Peyer's patch (tissue), 4 donors: ENCODE measurements at regions not wholly inside any gene's neighbourhood (a gene's known extent, or its start where the extent isn't known, plus 50 kb on each side); places are given as distances from the start of the nearest gene placed in this dataset.
"Not testable (repeated sequence)": the region's sequence is repeated elsewhere in the genome, so short reads cannot be mapped to it uniquely, and the experiment has no call there.

Experiments used
- DNase-seq, 3 donors: peaks; one replicate each; pipeline ENCODE4 v3.0.0-alpha.2; 2017 to 2019
- H3K27ac ChIP-seq, 4 donors: fragments of 200-600 bp; sonication (generic); one replicate each; pipeline ENCODE4 v1.5.1; 2016 to 2019
- H3K27me3 ChIP-seq, 2 donors: fragments of 200-600 bp; sonication (generic); one replicate each; pipeline ENCODE4 v1.5.1; 2019
- H3K36me3 ChIP-seq, 3 donors: fragments of 200-600 bp; sonication (generic); one replicate each; pipeline ENCODE4 v1.5.1; 2016 to 2019
- H3K4me1 ChIP-seq, 4 donors: fragments of 200-600 bp; sonication (generic); one replicate each; pipeline ENCODE4 v1.5.1; 2016 to 2019
- H3K4me3 ChIP-seq, 4 donors: fragments of 200-600 bp; sonication (generic); 1 replicate in 3 of 4; 2 replicates in 1 of 4; pipeline ENCODE4 v1.5.1; 2016 to 2019; ENCODE audit warnings: mild to moderate bottlenecking in 1 of 4
- H3K9me3 ChIP-seq, 4 donors: fragments of 200-600 bp; sonication (generic); one replicate each; pipeline ENCODE4 v1.5.1; 2016 to 2019; ENCODE audit warnings: mild to moderate bottlenecking in 1 of 4
- CTCF ChIP-seq, 6 experiments: fragments of 450-650 bp in 4 of 6; fragments of 200-600 bp in 2 of 6; sonication (generic) in 1 of 6; IDR thresholded peaks; one replicate each; pipeline ENCODE4 v1.5.1; 2017 to 2019; ENCODE audit warnings: antibody characterized with exemption in 6 of 6, mild to moderate bottlenecking in 3 of 6, moderate library complexity in 1 of 6
- POLR2A ChIP-seq, 2 donors: fragments of 450-650 bp; IDR thresholded peaks; one replicate each; pipeline ENCODE4 v1.5.1; 2017; ENCODE audit warnings: antibody characterized with exemption in 2 of 2, mild to moderate bottlenecking in 2 of 2, moderate library complexity in 2 of 2

GRCh38 chrX:150088766-150089518 is 150.7 kb upstream of the EOLA2 start:
- Histone ChIP-seq H3K27ac (no peak overlapping the region), H3K27me3 (no peaks in the 10 kb centered on the region), H3K4me1 (no peaks in the 10 kb centered on the region), H3K36me3 (no peaks in the 10 kb centered on the region), H3K4me3 (no peak overlapping the region), H3K9me3 (no peaks in the 10 kb centered on the region)
- TF ChIP-seq POLR2A (IDR thresholded peaks at IDR 0.05) = no peak
- TF ChIP-seq CTCF (IDR thresholded peaks at IDR 0.05) = no peak
- DNase-seq = no peak

GRCh38 chrX:150091300-150091699 is 153.0 kb upstream of the EOLA2 start:
- not testable (repeated sequence) for H3K36me3 ChIP-seq, H3K27me3 ChIP-seq, H3K27ac ChIP-seq, H3K4me1 ChIP-seq, H3K4me3 ChIP-seq, H3K9me3 ChIP-seq, DNase-seq

- no peak for DNase-seq
- TF ChIP-seq POLR2A (IDR thresholded peaks at IDR 0.05) (no peak), CTCF (IDR thresholded peaks at IDR 0.05) (no peak)
- Histone ChIP-seq H3K27me3 (no peaks in the 10 kb centered on the region), H3K27ac (no peak overlapping the region), H3K4me3 (no peak overlapping the region), H3K36me3 (no peaks in the 10 kb centered on the region), H3K9me3 (no peaks in the 10 kb centered on the region), H3K4me1 (no peaks in the 10 kb centered on the region)
Measured at GRCh38 chrX:150092549-150092948, 154.3 kb upstream of the EOLA2 start.

- TF ChIP-seq POLR2A (IDR thresholded peaks at IDR 0.05) = no peak
- no peak for TF ChIP-seq CTCF (IDR thresholded peaks at IDR 0.05)
- Histone ChIP-seq H3K36me3 (no peaks in the 10 kb centered on the region), H3K27me3 (no peaks in the 10 kb centered on the region), H3K9me3 (no peaks in the 10 kb centered on the region), H3K27ac (no peak overlapping the region), H3K4me1 (no peaks in the 10 kb centered on the region), H3K4me3 (no peak overlapping the region)
- DNase-seq = no peak
Measured at GRCh38 chrX:150094375-150094774, 156.1 kb upstream of the EOLA2 start.

- DNase-seq = no peak
- Histone ChIP-seq H3K27me3 (no peaks in the 10 kb centered on the region), H3K4me3 (no peak overlapping the region), H3K36me3 (no peaks in the 10 kb centered on the region), H3K27ac (no peak overlapping the region), H3K4me1 (no peaks in the 10 kb centered on the region), H3K9me3 (no peaks in the 10 kb centered on the region)
- TF ChIP-seq CTCF (IDR thresholded peaks at IDR 0.05) = no peak
- TF ChIP-seq POLR2A (IDR thresholded peaks at IDR 0.05) = no peak
Measured at GRCh38 chrX:150094996-150095395, 156.7 kb upstream of the EOLA2 start.

- Histone ChIP-seq H3K27ac (no peak overlapping the region), H3K9me3 (no peaks in the 10 kb centered on the region), H3K4me1 (no peaks in the 10 kb centered on the region), H3K4me3 (no peak overlapping the region), H3K27me3 (no peaks in the 10 kb centered on the region), H3K36me3 (no peaks in the 10 kb centered on the region)
- TF ChIP-seq POLR2A (IDR thresholded peaks at IDR 0.05) (no peak), CTCF (IDR thresholded peaks at IDR 0.05) (no peak)
- no peak for DNase-seq
Measured at GRCh38 chrX:150099316-150099715, 161.0 kb upstream of the EOLA2 start.
